ENCODE measurements at regions not wholly inside any gene's neighbourhood (a gene's known extent, or its start where the extent isn't known, plus 50 kb on each side); places are given as distances from the start of the nearest gene placed in this dataset.
"Not testable (repeated sequence)": the region's sequence is repeated elsewhere in the genome, so short reads cannot be mapped to it uniquely, and the experiment has no call there.

GRCh38 chr4:134072137-134072536, 129.5 kb downstream of the PABPC4L start:
- ATAC-seq (no peak), DNase-seq (ENCODE audit: low spot score) (no peak)
- Mint-ChIP-seq H3K4me1 (ENCODE audit: low read depth in 2 of 2) (no peaks in the 10 kb centered on the region), H3K36me3 (peaks cover 6% of the 10 kb centered on the region), H3K27ac (no peak overlapping the region), H3K27me3 (no peaks in the 10 kb centered on the region), H3K4me3 (no peak overlapping the region), H3K9me3 (peaks cover 22% of the 10 kb centered on the region)

GRCh38 chr4:134070174-134070573, 131.4 kb downstream of the PABPC4L start:
- H3K4me3 Mint-ChIP-seq: no peak overlapping the region
- no peaks in the 10 kb centered on the region for H3K27me3 Mint-ChIP-seq
- no peak overlapping the region for H3K27ac Mint-ChIP-seq
- DNase-seq (ENCODE audit: low spot score): no peak
- H3K36me3 Mint-ChIP-seq: peaks cover 6% of the 10 kb centered on the region
- H3K9me3 Mint-ChIP-seq: peaks cover 28% of the 10 kb centered on the region
- ATAC-seq: no peak
- H3K4me1 Mint-ChIP-seq (ENCODE audit: low read depth in 2 of 2): no peaks in the 10 kb centered on the region

- H3K4me1 Mint-ChIP-seq (ENCODE audit: low read depth in 2 of 2): no peaks in the 10 kb centered on the region
- no peak for ATAC-seq
- H3K9me3 Mint-ChIP-seq: peaks cover 10% of the 10 kb centered on the region
- H3K27me3 Mint-ChIP-seq: no peaks in the 10 kb centered on the region
- H3K4me3 Mint-ChIP-seq: no peak overlapping the region
- no peak overlapping the region for H3K27ac Mint-ChIP-seq
- H3K36me3 Mint-ChIP-seq: no peaks in the 10 kb centered on the region
- DNase-seq (ENCODE audit: low spot score): no peak
Measured at GRCh38 chr4:134057356-134057755, 144.2 kb downstream of the PABPC4L start.

- H3K4me1 Mint-ChIP-seq (ENCODE audit: low read depth in 2 of 2); ATAC-seq; H3K9me3 Mint-ChIP-seq; H3K36me3 Mint-ChIP-seq; H3K27me3 Mint-ChIP-seq; H3K4me3 Mint-ChIP-seq; DNase-seq (ENCODE audit: low spot score); H3K27ac Mint-ChIP-seq: not testable (repeated sequence)
Measured at GRCh38 chr4:134046221-134046620, 155.4 kb downstream of the PABPC4L start.

- Mint-ChIP-seq H3K4me1 (ENCODE audit: low read depth in 2 of 2) (no peaks in the 10 kb centered on the region), H3K27ac (no peak overlapping the region), H3K36me3 (no peaks in the 10 kb centered on the region), H3K9me3 (peaks cover 9% of the 10 kb centered on the region), H3K4me3 (no peak overlapping the region), H3K27me3 (no peaks in the 10 kb centered on the region)
- DNase-seq (ENCODE audit: low spot score) (no peak), ATAC-seq (no peak)
Measured at GRCh38 chr4:134045411-134045810, 156.2 kb downstream of the PABPC4L start.

GRCh38 chr4:134043266-134043665, 158.3 kb downstream of the PABPC4L start:
- H3K36me3 Mint-ChIP-seq: peaks cover 8% of the 10 kb centered on the region
- no peaks in the 10 kb centered on the region for H3K27me3 Mint-ChIP-seq
- peaks cover 15% of the 10 kb centered on the region for H3K9me3 Mint-ChIP-seq
- H3K4me1 Mint-ChIP-seq (ENCODE audit: low read depth in 2 of 2): no peaks in the 10 kb centered on the region
- no peak overlapping the region for H3K27ac Mint-ChIP-seq
- no peak overlapping the region for H3K4me3 Mint-ChIP-seq
- DNase-seq (ENCODE audit: low spot score) (no peak), ATAC-seq (no peak)

- no peak for DNase-seq (ENCODE audit: low spot score)
- no peaks in the 10 kb centered on the region for H3K4me1 Mint-ChIP-seq (ENCODE audit: low read depth in 2 of 2)
- H3K4me3 Mint-ChIP-seq: no peak overlapping the region
- no peak for ATAC-seq
- no peaks in the 10 kb centered on the region for H3K27me3 Mint-ChIP-seq
- H3K36me3 Mint-ChIP-seq: no peaks in the 10 kb centered on the region
- H3K27ac Mint-ChIP-seq: no peak overlapping the region
- H3K9me3 Mint-ChIP-seq: peaks cover 4% of the 10 kb centered on the region
Measured at GRCh38 chr4:134028421-134028820, 173.2 kb downstream of the PABPC4L start.

GRCh38 chr4:134027931-134028330, 173.7 kb downstream of the PABPC4L start:
- H3K4me1 Mint-ChIP-seq (ENCODE audit: low read depth in 2 of 2): no peaks in the 10 kb centered on the region
- DNase-seq (ENCODE audit: low spot score) (no peak), ATAC-seq (no peak)
- H3K27ac Mint-ChIP-seq: no peak overlapping the region
- no peak overlapping the region for H3K4me3 Mint-ChIP-seq
- peaks cover 4% of the 10 kb centered on the region for H3K9me3 Mint-ChIP-seq
- H3K27me3 Mint-ChIP-seq: no peaks in the 10 kb centered on the region
- no peaks in the 10 kb centered on the region for H3K36me3 Mint-ChIP-seq

- H3K27ac Mint-ChIP-seq: no peak overlapping the region
- no peaks in the 10 kb centered on the region for H3K27me3 Mint-ChIP-seq
- peaks cover 10% of the 10 kb centered on the region for H3K9me3 Mint-ChIP-seq
- no peaks in the 10 kb centered on the region for H3K4me1 Mint-ChIP-seq (ENCODE audit: low read depth in 2 of 2)
- H3K4me3 Mint-ChIP-seq: no peak overlapping the region
- DNase-seq (ENCODE audit: low spot score) (no peak), ATAC-seq (no peak)
- H3K36me3 Mint-ChIP-seq: no peaks in the 10 kb centered on the region
Measured at GRCh38 chr4:134024251-134024650, 177.3 kb downstream of the PABPC4L start.

GRCh38 chr4:134019657-134020056, 181.9 kb downstream of the PABPC4L start:
- no peak for ATAC-seq
- peaks cover 10% of the 10 kb centered on the region for H3K9me3 Mint-ChIP-seq
- DNase-seq (ENCODE audit: low spot score): no peak
- H3K27ac Mint-ChIP-seq: no peak overlapping the region
- H3K36me3 Mint-ChIP-seq: no peaks in the 10 kb centered on the region
- no peaks in the 10 kb centered on the region for H3K4me1 Mint-ChIP-seq (ENCODE audit: low read depth in 2 of 2)
- H3K4me3 Mint-ChIP-seq: no peak overlapping the region
- no peaks in the 10 kb centered on the region for H3K27me3 Mint-ChIP-seq

GRCh38 chr4:134018846-134019245, 182.7 kb downstream of the PABPC4L start:
- Mint-ChIP-seq H3K36me3 (no peaks in the 10 kb centered on the region), H3K27ac (no peak overlapping the region), H3K9me3 (peaks cover 9% of the 10 kb centered on the region), H3K4me1 (ENCODE audit: low read depth in 2 of 2) (no peaks in the 10 kb centered on the region), H3K4me3 (no peak overlapping the region), H3K27me3 (no peaks in the 10 kb centered on the region)
- DNase-seq (ENCODE audit: low spot score) (no peak), ATAC-seq (no peak)

GRCh38 chr4:134001057-134001456, 200.5 kb downstream of the PABPC4L start:
- ATAC-seq: no peak
- Mint-ChIP-seq H3K36me3 (no peaks in the 10 kb centered on the region), H3K9me3 (peaks cover 7% of the 10 kb centered on the region), H3K27me3 (no peaks in the 10 kb centered on the region), H3K4me3 (no peak overlapping the region), H3K27ac (no peak overlapping the region), H3K4me1 (ENCODE audit: low read depth in 2 of 2) (no peaks in the 10 kb centered on the region)
- no peak for DNase-seq (ENCODE audit: low spot score)

- H3K4me3 Mint-ChIP-seq: no peak overlapping the region
- no peaks in the 10 kb centered on the region for H3K4me1 Mint-ChIP-seq (ENCODE audit: low read depth in 2 of 2)
- peaks cover 4% of the 10 kb centered on the region for H3K36me3 Mint-ChIP-seq
- no peak overlapping the region for H3K27ac Mint-ChIP-seq
- no peaks in the 10 kb centered on the region for H3K27me3 Mint-ChIP-seq
- DNase-seq (ENCODE audit: low spot score) (no peak), ATAC-seq (no peak)
- peaks cover 16% of the 10 kb centered on the region for H3K9me3 Mint-ChIP-seq
Measured at GRCh38 chr4:133997436-133997835, 204.2 kb downstream of the PABPC4L start.

- ATAC-seq (no peak), DNase-seq (ENCODE audit: low spot score) (no peak)
- Mint-ChIP-seq H3K9me3 (peaks cover 16% of the 10 kb centered on the region), H3K4me3 (no peak overlapping the region), H3K27ac (no peak overlapping the region), H3K27me3 (no peaks in the 10 kb centered on the region), H3K4me1 (ENCODE audit: low read depth in 2 of 2) (no peaks in the 10 kb centered on the region), H3K36me3 (peaks cover 4% of the 10 kb centered on the region)
Measured at GRCh38 chr4:133996431-133997121, 205.0 kb downstream of the PABPC4L start.

All from natural killer cell treated with Interleukin-12 subunit alpha and Interleukin-12 subunit beta and Interleukin-15 and Interleukin-18, amount 100 ng/mL, for 72 hours (primary cell).